Stimulated activated CD8-positive, alpha-beta memory T cell treated with anti-CD3 and anti-CD28 coated beads, Interleukin-15, amount 100 ng/mL, for 24 hours (primary cell): ENCODE measurements at regions not wholly inside any gene's neighbourhood (a gene's known extent, or its start where the extent isn't known, plus 50 kb on each side); places are given as distances from the start of the nearest gene placed in this dataset.
"Not testable (repeated sequence)": the region's sequence is repeated elsewhere in the genome, so short reads cannot be mapped to it uniquely, and the experiment has no call there.

Source experiments
- DNase-seq: peaks from one replicate; pipeline ENCODE4 v3.0.0-alpha.2; 2020; ENCODE audit warnings: low read depth

GRCh38 chr2:145797692-145798091, 1277.8 kb upstream of the ZEB2 start:
- no peak for DNase-seq

GRCh38 chr2:145792745-145793144, 1272.8 kb upstream of the ZEB2 start:
- no peak for DNase-seq

- DNase-seq = no peak
Measured at GRCh38 chr2:145789636-145790035, 1269.7 kb upstream of the ZEB2 start.

GRCh38 chr2:145787597-145788361, 1267.9 kb upstream of the ZEB2 start:
- DNase-seq = not testable (repeated sequence)

- DNase-seq = not testable (repeated sequence)
Measured at GRCh38 chr2:145782607-145783006, 1262.7 kb upstream of the ZEB2 start.

DNA sequence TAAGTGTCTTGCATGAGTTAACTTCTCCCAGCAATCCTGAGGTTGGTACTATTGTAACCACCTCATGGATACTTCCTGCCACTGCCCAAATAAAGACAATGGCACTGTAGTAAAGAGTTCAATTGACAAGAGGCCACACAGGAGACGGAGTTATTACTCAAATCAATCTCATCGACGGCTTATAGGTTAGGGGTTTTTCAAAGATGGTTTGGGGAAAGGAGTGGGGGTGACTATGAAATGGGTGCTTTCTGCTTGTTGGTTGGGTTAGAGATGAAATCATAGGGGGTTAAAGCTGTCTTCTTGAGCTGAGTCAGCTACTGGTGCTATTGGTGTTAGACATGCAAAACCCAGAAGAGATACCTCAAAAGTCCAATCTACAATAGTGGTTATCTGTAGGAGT, 1258.0 kb upstream of the ZEB2 start:
- no peak for DNase-seq

GRCh38 chr2:145777297-145777696, 1257.4 kb upstream of the ZEB2 start:
- DNase-seq = no peak

- DNase-seq = no peak
Measured at GRCh38 chr2:145775591-145775990, 1255.7 kb upstream of the ZEB2 start.

- no peak for DNase-seq
Measured at GRCh38 chr2:145771525-145771924, 1251.6 kb upstream of the ZEB2 start.

- no peak for DNase-seq
Measured at GRCh38 chr2:145769011-145769716, 1249.2 kb upstream of the ZEB2 start.

DNA sequence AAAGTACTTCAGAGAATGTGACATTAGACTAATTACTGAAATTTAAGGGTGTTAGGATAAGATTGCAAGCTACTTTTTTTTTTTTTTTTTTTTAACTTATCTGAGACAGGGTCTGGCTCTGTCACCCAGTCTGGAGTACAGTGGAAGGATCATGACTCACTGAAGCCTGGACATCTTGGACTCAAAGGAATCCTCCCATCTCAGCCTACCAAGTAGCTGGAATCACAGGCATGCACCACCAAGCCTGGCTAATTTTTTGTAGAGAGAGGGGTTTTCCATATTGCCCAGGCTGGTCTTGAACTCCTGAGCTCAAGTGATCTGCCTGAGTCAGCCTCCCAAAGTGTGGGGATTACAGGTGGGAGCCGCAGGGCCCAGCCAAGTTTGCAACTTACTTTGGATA, 1246.0 kb upstream of the ZEB2 start:
- DNase-seq = no peak

GRCh38 chr2:145764631-145765030, 1244.7 kb upstream of the ZEB2 start:
- no peak for DNase-seq

DNA sequence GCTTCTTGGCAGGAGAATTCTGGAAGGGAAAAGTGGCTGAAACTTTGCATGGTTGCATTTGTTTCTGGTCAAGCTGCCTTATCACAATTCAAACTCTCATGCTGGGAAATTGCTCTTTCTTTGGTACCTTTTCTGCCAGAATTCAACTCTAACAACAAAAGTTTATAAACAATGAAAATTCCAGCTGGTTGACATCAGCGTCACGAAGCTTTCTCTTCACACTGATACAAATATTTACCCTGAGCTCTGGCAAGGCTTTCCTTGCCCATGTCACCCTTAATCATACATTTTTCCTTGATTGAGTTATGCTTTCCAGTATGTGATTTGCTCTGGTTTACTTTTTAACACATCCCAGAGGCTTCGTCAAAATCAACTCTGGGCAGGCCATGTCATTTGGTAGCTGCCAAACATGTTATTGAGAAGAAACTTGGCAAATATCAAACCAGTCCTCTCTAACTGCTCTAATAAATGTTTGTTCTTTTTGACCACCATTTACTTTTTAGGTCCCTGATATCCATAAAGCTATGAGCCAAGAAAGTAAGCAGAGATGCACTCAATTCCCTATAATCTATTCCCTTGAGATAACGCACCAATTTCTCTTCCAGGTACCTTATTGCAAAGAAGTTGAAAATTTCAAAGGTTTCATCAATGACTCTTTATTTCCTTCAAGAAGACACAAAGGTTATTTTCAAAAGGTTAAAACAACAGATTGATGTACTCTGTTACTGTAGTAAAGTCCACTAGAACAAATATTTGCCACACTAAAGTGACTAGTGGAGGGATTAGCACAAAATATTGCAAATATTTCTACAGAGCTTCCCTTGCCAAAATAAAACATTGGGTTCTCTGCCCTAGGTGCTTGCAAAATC, 1241.1 kb upstream of the ZEB2 start:
- DNase-seq = no peak

DNA sequence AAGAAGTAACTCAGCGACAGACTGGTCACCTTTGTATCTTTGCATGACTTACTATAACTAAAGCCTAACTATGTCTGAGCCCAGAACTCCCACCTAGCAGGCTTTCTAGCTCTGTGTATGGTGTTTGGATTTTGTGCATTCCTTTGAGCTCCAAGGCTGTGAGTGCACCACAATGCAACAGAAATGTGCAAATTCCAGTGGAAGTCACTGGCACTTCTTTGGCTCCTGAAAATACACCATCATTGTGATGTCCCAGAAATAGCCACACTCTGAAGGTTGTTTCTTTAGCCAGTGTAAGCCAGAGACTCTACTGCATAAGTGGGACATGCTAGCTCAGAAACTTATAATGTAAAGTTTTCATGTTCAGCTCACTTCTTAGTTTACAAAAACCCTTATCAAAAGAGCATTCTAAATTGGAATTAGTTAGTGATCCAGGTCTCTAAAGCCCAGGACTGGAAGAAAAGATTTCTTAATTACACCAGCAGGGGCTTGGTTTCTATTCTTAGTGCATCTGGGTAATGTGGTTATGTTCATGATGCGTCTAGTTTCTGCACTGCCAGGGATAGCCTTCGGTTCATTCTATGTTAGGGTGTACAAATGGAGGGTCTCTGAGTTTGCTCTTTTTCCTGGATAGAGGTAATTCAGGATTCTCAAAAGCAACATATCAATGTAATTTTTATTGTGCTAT, 1239.5 kb upstream of the ZEB2 start:
- DNase-seq = no peak

DNA sequence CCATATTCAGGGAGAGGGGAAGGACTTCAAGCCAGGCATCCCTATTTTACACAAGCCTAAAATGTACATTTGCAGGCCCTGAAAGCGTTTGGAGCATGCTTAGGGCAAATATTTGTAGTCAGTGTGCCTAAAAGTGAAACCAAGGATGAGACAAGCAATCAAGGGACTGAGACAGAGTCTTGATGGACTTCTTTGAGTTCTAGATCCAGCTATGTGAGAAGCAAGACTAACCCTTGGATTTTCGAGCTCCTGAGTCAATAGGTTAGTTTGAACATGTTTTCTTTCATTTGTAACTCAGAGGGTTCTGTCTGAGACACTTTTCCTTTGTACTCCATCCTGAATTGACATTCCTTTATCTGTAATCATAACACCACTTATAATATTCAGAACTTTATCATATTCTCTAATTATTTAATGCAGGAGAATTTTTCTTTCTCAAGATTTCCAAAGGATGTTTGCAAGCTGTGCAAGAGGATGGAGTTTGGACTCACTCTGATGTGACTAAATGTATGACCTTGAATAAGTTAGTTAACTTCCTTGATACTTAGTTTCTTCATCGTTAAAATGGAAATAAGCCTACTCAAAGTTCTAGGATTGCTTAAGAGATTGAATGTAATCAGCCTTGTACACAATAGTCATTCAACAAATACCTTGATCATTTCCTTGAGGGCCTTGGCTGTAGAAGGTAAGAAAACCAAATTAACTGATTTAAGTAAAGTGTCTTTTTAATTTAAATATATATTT, 1237.8 kb upstream of the ZEB2 start:
- no peak for DNase-seq

DNA sequence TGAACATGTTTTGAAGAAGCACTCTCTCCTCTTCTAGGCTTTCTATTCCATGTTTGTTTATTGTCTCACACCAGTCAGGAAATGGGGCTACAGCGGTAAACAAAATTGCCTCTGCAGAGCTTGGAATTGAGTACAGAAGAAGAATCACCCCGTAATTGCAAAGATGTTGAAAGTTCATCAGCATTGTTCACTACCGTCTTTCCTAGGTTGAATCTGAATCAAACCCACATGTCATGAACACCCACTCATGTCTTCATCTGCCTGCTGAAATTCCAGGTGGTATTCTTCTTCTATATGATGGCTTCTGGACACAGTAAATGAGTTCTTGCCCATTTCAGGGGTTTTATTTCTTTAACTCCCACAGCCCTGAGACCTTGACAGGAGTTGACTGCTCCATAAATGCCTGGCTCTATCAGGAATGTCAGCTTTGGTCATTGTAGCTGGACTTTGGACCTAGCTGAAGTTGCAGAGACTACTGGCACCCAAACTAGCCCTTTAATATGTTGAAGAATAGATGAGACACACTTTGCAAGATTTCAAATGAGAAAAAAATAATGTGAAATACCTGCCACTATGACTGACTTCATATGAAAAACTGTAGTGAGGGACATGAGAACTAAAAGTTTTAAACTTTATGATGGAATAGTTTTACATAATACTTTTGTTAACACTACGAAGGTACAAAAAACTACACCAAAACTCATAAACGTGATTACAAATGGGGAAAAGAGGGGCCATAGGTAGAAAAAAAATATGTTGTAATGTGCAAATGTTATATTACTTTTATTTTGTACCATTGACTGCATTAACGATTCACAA, 1235.3 kb upstream of the ZEB2 start:
- DNase-seq = no peak

DNA sequence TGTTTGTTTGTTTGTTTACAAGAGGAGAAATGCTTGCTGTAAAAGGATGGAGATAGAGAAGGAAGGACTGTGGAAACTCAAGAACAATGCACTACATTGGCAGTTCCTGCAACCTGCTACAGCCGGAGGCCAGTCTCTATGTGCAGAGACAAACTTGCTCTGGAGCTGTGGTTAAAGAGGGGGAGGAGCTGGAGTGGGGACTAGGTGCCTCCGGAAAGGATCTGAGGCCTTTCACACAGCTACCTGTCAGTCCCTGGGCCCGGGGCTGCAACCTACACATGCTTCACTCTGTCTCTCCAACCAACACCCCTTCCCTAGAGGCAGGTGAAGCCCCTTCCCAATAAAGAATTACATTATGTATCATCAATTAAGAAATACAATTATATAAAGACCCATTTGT, 1234.0 kb upstream of the ZEB2 start:
- no peak for DNase-seq

- no peak for DNase-seq
Measured at GRCh38 chr2:145753041-145753608, 1233.2 kb upstream of the ZEB2 start.

DNA sequence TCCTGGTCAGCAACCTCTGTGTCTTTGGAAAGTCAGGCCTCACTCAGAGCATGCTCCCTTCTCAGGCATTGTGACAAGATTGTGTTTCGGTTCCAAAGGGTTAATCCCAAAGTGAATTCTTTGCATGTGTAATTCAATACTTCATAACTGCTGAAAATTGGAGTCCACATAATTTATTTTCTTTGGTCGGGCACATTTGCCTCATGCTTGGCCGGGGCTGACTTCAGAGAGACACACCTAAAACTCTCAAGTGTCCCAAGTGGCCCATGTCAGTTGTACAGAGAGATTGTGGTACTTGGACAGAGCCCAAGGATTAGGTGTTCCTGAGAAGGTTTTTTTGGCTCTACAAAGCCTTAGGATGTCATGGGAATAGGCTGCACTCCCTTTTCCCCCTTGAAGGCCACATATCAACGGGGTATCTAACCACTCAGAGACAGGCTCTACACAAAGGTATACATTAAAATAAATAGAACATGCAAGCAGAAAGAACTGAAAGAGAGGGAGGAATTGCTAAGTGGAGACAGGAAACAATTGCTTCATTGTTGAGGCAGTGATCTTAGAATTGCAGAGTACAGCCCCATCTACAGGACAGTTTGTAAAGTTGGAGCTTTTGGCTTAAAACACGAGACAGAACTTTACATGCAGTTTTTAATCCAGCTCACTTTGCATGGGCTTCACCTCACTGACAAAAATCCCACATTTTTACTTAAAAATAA, 1232.3 kb upstream of the ZEB2 start:
- DNase-seq = no peak

- DNase-seq = no peak
Measured at GRCh38 chr2:145751629-145752028, 1231.7 kb upstream of the ZEB2 start.
